ENCODE measurements at regions not wholly inside any gene's neighbourhood (a gene's known extent, or its start where the extent isn't known, plus 50 kb on each side); places are given as distances from the start of the nearest gene placed in this dataset.

- DNase-seq (no peak), ATAC-seq (no peak)
- Histone ChIP-seq H3K27ac (no peak overlapping the region), H3K4me1 (no peaks in the 10 kb centered on the region), H3K4me3 (no peak overlapping the region), H3K27me3 (no peaks in the 10 kb centered on the region), H3K9me3 (no peaks in the 10 kb centered on the region), H3K36me3 (no peaks in the 10 kb centered on the region)
- intact Hi-C loops (cut with DNase I) = no loop called here
- no peak for TF ChIP-seq CTCF (IDR thresholded peaks at IDR 0.05)
Observed at GRCh38 chr6:9100869-9101580, 665.7 kb upstream of the SLC35B3 start.

GRCh38 chr6:9095729-9096128 lies 660.4 kb upstream of the SLC35B3 start:
- H3K27ac ChIP-seq = no peak overlapping the region
- H3K9me3 ChIP-seq = no peaks in the 10 kb centered on the region
- H3K36me3 ChIP-seq = no peaks in the 10 kb centered on the region
- H3K27me3 ChIP-seq = no peaks in the 10 kb centered on the region
- no peak for DNase-seq
- ATAC-seq = no peak
- H3K4me3 ChIP-seq = no peak overlapping the region
- no peaks in the 10 kb centered on the region for H3K4me1 ChIP-seq
- intact Hi-C loops (cut with DNase I) = no loop called here
- TF ChIP-seq CTCF (IDR thresholded peaks at IDR 0.05) = no peak

- H3K36me3 ChIP-seq = no peaks in the 10 kb centered on the region
- no peaks in the 10 kb centered on the region for H3K27me3 ChIP-seq
- no peak for ATAC-seq
- no peak overlapping the region for H3K4me3 ChIP-seq
- H3K9me3 ChIP-seq = no peaks in the 10 kb centered on the region
- TF ChIP-seq CTCF (IDR thresholded peaks at IDR 0.05) = no peak
- DNase-seq = no peak
- no peak overlapping the region for H3K27ac ChIP-seq
- intact Hi-C loops (cut with DNase I) = no loop called here
- no peaks in the 10 kb centered on the region for H3K4me1 ChIP-seq
Observed at GRCh38 chr6:9095137-9095536, 659.8 kb upstream of the SLC35B3 start.

- TF ChIP-seq CTCF (IDR thresholded peaks at IDR 0.05) = no peak
- intact Hi-C loops (cut with DNase I) = no loop called here
Observed at GRCh38 chr6:9089724-9090123, 654.4 kb upstream of the SLC35B3 start.

GRCh38 chr6:9087470-9087869 lies 652.1 kb upstream of the SLC35B3 start:
- Histone ChIP-seq H3K27me3 (no peaks in the 10 kb centered on the region), H3K27ac (no peak overlapping the region), H3K4me1 (no peaks in the 10 kb centered on the region), H3K4me3 (no peak overlapping the region), H3K36me3 (no peaks in the 10 kb centered on the region), H3K9me3 (no peaks in the 10 kb centered on the region)
- no peak for ATAC-seq
- no peak for TF ChIP-seq CTCF (IDR thresholded peaks at IDR 0.05)
- intact Hi-C loops (cut with DNase I) = no loop called here
- no peak for DNase-seq

More at GRCh38 chr6:9089724-9090123, 654.4 kb upstream of the SLC35B3 start:
- H3K4me1 ChIP-seq = no peaks in the 10 kb centered on the region
- H3K27me3 ChIP-seq = no peaks in the 10 kb centered on the region
- DNase-seq (no peak), ATAC-seq (no peak)
- no peak overlapping the region for H3K4me3 ChIP-seq
- no peak overlapping the region for H3K27ac ChIP-seq
- H3K9me3 ChIP-seq = no peaks in the 10 kb centered on the region
- no peaks in the 10 kb centered on the region for H3K36me3 ChIP-seq

- no peak for ATAC-seq
- no peaks in the 10 kb centered on the region for H3K4me1 ChIP-seq
- no peak for DNase-seq
Observed at GRCh38 chr6:9086331-9086730, 651.0 kb upstream of the SLC35B3 start.

More at GRCh38 chr6:9086331-9086730, 651.0 kb upstream of the SLC35B3 start:
- Histone ChIP-seq H3K36me3 (no peaks in the 10 kb centered on the region), H3K27ac (no peak overlapping the region), H3K9me3 (no peaks in the 10 kb centered on the region), H3K4me3 (no peak overlapping the region), H3K27me3 (no peaks in the 10 kb centered on the region)
- no peak for TF ChIP-seq CTCF (IDR thresholded peaks at IDR 0.05)
- intact Hi-C loops (cut with DNase I) = no loop called here

Measured in upper lobe of right lung (tissue), 1 donor.